DOHH2 (cell line): ENCODE measurements at regions not wholly inside any gene's neighbourhood (a gene's known extent, or its start where the extent isn't known, plus 50 kb on each side); places are given as distances from the start of the nearest gene placed in this dataset.

Experiments
- H3F3A ChIP-seq: fragments of 200-600 bp; sonication (generic), shearing (Covaris generic); 2 replicates; pipeline ENCODE4 v1.6.0; 2016; ENCODE audit warnings: antibody characterized with exemption, mild to moderate bottlenecking; ENCODE audit not compliant: control insufficient read depth, insufficient read depth
- H3K27ac ChIP-seq: fragments of 200-600 bp; sonication (generic); 2 replicates; pipeline ENCODE4 v1.5.1; 2014; ENCODE audit warnings: low read depth, mild to moderate bottlenecking, low read length, moderate library complexity
- H3K27me3 ChIP-seq: fragments of 200-600 bp; sonication (generic); 2 replicates; pipeline ENCODE4 v1.6.1; 2014; ENCODE audit warnings: mild to moderate bottlenecking, low read length, mixed read lengths; ENCODE audit not compliant: control insufficient read depth
- H3K36me3 ChIP-seq: fragments of 200-600 bp; sonication (generic); 2 replicates; pipeline ENCODE4 v1.6.1; 2014; ENCODE audit warnings: mild to moderate bottlenecking, low read length, moderate library complexity, mixed read lengths; ENCODE audit not compliant: control insufficient read depth
- H3K4me1 ChIP-seq: fragments of 200-600 bp; sonication (generic); 2 replicates; pipeline ENCODE4 v1.6.1; 2014; ENCODE audit warnings: mild to moderate bottlenecking, low read length, mixed read lengths; ENCODE audit not compliant: control insufficient read depth
- H3K4me2 ChIP-seq: fragments of 200-600 bp; sonication (generic); 2 replicates; pipeline ENCODE4 v1.6.0; 2014; ENCODE audit warnings: mild to moderate bottlenecking, low read length, moderate library complexity
- H3K4me3 ChIP-seq: fragments of 200-600 bp; sonication (generic); 2 replicates; pipeline ENCODE4 v1.5.1; 2014; ENCODE audit warnings: mild to moderate bottlenecking, low read length, mixed read lengths
- H3K79me2 ChIP-seq: fragments of 200-600 bp; sonication (generic); 2 replicates; pipeline ENCODE4 v1.6.1; 2014; ENCODE audit warnings: mild to moderate bottlenecking, low read length, mixed read lengths; ENCODE audit not compliant: control insufficient read depth
- H3K9me2 ChIP-seq: fragments of 200-600 bp; sonication (generic); replicated peaks from 2 replicates; pipeline ENCODE4 v1.6.1; 2014; ENCODE audit warnings: mild to moderate bottlenecking, low read length, mixed read lengths; ENCODE audit not compliant: control insufficient read depth
- H3K9me3 ChIP-seq: fragments of 200-600 bp; sonication (generic); 2 replicates; pipeline ENCODE4 v1.6.1; 2014; ENCODE audit warnings: antibody characterized with exemption, low read length, mixed read lengths; ENCODE audit not compliant: control insufficient read depth, insufficient read depth
- H4K20me1 ChIP-seq: fragments of 200-600 bp; sonication (generic); 2 replicates; pipeline ENCODE4 v1.6.0; 2014; ENCODE audit warnings: low read depth, mild to moderate bottlenecking, antibody characterized with exemption, low read length, moderate library complexity; ENCODE audit not compliant: control insufficient read depth, insufficient read depth
- EZH2phosphoT487 ChIP-seq: fragments of 200-600 bp; sonication (generic); IDR thresholded peaks from 2 replicates; pipeline ENCODE4 v1.6.1; 2017; ENCODE audit warnings: borderline replicate concordance, mild to moderate bottlenecking, antibody characterized with exemption, low read length, moderate library complexity, mixed read lengths
- TF ChIP-seq, protein P1 (sequence below): fragments of 200-600 bp; sonication (generic); IDR thresholded peaks from one replicate; pipeline ENCODE4 v1.5.1; 2014; ENCODE audit warnings: antibody characterized with exemption, mild to moderate bottlenecking, low read depth, low read length; ENCODE audit not compliant: poor library complexity, severe bottlenecking

DNA sequence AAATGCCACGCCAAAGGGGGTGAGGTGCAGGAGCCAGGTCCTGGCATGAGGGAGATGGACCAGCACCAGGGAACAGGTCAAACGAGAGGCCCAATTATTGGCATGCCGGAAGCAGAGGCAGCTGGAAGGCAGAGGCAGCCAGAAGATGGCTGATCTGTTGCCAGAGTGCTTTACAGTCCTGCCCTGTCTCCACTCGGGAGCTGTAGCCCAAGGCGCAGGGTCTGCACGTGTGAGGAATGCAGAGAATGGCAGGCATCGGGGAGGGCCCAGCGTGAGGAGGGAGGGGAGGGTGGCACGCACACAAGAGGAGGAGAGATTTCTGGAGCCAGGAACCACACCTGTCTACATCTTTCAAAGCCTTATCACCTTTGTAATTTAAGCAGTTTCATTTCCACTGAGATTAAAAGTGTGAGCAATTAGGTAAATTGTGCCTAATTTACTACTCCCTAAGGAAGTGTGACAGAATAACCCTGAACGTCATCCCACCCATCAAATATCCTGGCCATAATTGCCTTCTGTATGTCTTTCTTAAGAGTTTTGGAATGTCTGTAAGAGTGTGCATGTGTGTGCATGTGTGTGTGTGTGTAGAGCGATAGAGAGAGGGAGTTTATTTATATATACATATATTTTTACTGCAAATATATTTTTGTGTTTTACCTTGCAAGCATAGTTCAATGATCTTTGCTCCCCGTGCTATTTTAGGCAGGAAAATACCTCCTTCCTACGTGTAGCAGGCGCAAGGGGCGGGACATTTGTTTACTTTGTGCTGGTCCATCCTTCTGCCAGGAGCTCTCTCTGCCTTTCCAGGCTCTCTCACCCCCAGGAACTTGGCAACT lies 125.5 kb upstream of the SERBP1 start:
- H3K4me3 ChIP-seq: no peak overlapping the region
- no peaks in the 10 kb centered on the region for H3K9me3 ChIP-seq
- TF ChIP-seq EZH2phosphoT487: no peak
- TF ChIP-seq, protein P1, sequence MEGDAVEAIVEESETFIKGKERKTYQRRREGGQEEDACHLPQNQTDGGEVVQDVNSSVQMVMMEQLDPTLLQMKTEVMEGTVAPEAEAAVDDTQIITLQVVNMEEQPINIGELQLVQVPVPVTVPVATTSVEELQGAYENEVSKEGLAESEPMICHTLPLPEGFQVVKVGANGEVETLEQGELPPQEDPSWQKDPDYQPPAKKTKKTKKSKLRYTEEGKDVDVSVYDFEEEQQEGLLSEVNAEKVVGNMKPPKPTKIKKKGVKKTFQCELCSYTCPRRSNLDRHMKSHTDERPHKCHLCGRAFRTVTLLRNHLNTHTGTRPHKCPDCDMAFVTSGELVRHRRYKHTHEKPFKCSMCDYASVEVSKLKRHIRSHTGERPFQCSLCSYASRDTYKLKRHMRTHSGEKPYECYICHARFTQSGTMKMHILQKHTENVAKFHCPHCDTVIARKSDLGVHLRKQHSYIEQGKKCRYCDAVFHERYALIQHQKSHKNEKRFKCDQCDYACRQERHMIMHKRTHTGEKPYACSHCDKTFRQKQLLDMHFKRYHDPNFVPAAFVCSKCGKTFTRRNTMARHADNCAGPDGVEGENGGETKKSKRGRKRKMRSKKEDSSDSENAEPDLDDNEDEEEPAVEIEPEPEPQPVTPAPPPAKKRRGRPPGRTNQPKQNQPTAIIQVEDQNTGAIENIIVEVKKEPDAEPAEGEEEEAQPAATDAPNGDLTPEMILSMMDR: no peak
- H3K27ac ChIP-seq: no peak overlapping the region
- no peaks in the 10 kb centered on the region for H3K4me1 ChIP-seq
- H4K20me1 ChIP-seq: no peaks in the 10 kb centered on the region
- H3K36me3 ChIP-seq: no peaks in the 10 kb centered on the region
- H3F3A ChIP-seq: no peaks in the 10 kb centered on the region
- peaks cover 5% of the 10 kb centered on the region; the same call in 1 of the 2 replicates for H3K27me3 ChIP-seq
- no peaks in the 10 kb centered on the region for H3K9me2 ChIP-seq
- no peaks in the 10 kb centered on the region for H3K79me2 ChIP-seq
- H3K4me2 ChIP-seq: no peak overlapping the region

DNA sequence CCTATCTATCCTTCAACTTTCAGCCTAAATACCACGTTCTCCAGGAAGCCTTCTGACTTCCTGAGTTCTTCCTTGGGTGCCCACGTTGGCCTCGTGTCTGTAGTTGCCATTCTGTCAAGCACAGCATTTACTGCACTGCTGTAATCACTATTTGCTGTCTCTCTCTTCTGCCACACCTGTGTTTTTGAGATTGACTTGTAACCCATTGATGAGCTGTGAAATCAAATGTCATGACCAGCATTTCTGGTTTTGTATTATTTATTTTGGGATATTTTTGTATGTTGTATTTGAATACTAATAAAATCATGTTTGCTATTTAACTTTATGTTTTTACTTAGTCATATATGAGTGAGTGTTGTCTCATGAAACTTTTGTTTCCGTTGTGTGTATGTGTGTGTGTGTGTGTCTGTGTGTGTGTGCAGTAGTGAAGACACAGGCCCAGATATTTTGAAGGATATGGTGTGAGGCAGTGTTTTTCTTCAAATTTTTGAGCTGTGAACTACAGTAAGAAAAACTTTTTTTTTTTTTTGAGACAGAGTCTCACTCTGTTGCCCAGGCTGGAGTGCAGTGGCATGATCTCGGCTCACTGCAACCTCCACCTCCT lies 126.2 kb upstream of the SERBP1 start:
- H3K4me1 ChIP-seq: no peaks in the 10 kb centered on the region
- no peak overlapping the region for H3K4me2 ChIP-seq
- H3K9me3 ChIP-seq: no peaks in the 10 kb centered on the region
- no peaks in the 10 kb centered on the region for H3F3A ChIP-seq
- no peaks in the 10 kb centered on the region for H3K36me3 ChIP-seq
- no peak for TF ChIP-seq EZH2phosphoT487
- TF ChIP-seq, protein P1: no peak
- no peaks in the 10 kb centered on the region for H4K20me1 ChIP-seq
- H3K27me3 ChIP-seq: peaks cover 5% of the 10 kb centered on the region; the same call in 1 of the 2 replicates
- no peak overlapping the region for H3K4me3 ChIP-seq
- H3K27ac ChIP-seq: no peak overlapping the region
- no peaks in the 10 kb centered on the region for H3K9me2 ChIP-seq
- no peaks in the 10 kb centered on the region for H3K79me2 ChIP-seq

DNA sequence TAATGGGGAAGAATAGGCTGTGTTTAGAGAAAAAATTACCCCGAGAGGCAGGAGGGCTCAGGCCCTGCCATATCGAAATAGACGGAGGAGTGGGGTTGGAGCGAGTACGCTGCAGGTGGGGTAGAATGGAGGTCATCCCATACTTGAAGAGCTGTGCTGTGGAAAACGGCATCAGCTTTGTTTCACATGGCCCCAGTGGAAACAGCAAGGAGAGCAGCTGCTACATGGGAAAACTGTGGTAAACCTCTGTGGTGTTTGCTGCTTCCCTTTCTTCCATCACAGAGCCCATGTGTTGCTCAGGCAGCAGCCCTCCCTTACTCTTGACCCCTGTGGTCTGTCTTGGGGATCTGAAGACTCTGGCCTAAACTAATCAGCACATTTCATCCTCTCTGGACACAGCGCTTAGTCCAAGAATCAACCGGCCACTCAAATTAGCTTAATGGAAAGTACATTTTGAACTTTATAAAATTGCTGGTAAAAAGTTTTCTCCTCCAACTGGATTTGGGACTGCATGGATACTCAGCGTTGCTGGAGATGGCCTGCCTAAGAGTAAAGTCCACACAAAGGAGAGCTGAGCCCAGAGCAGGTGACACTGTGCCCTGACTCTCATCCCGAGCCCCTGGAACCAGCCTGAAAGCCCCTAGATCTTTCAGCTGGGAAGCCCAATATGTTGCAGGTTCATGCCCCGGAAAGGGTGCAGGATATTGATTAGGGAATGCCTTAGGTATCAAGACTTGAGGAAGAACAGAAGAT lies 127.1 kb upstream of the GADD45A start:
- H3K27ac ChIP-seq: no peak overlapping the region
- H3F3A ChIP-seq: no peaks in the 10 kb centered on the region
- H3K27me3 ChIP-seq: peaks cover 5% of the 10 kb centered on the region; the same call in 1 of the 2 replicates
- H3K4me1 ChIP-seq: no peaks in the 10 kb centered on the region
- H3K79me2 ChIP-seq: no peaks in the 10 kb centered on the region
- no peaks in the 10 kb centered on the region for H3K36me3 ChIP-seq
- H4K20me1 ChIP-seq: no peaks in the 10 kb centered on the region
- no peak overlapping the region for H3K4me3 ChIP-seq
- no peaks in the 10 kb centered on the region for H3K9me3 ChIP-seq
- H3K9me2 ChIP-seq: no peaks in the 10 kb centered on the region
- TF ChIP-seq, protein P1: no peak
- TF ChIP-seq EZH2phosphoT487: no peak
- H3K4me2 ChIP-seq: no peak overlapping the region
